OCI-LY7 (cell line): ENCODE measurements at regions not wholly inside any gene's neighbourhood (a gene's known extent, or its start where the extent isn't known, plus 50 kb on each side); places are given as distances from the start of the nearest gene placed in this dataset.

Source experiments
- BruUV-seq: library from RNA; stranded (reverse); fragments of 400-500 nt; replicated peaks from 2 replicates; lab custom pipeline; 2021; lab: Mats Ljungman, UMichigan
- CTCF ChIA-PET: fragments of 300-600 bp; sonication (Branson Sonifier 250); formaldehyde crosslinking; loops from one replicate; lab custom pipeline; 2022; ENCODE audit warnings: antibody characterized with exemption; ENCODE audit not compliant: unreplicated experiment; lab: Charles Lee
- POLR2A ChIA-PET: fragments of 300-600 bp; sonication (Branson Sonifier 250); formaldehyde crosslinking; loops from one replicate; lab custom pipeline; 2022; ENCODE audit warnings: antibody characterized with exemption; lab: Charles Lee
- DNase-seq: peaks from one replicate; pipeline ENCODE4 v3.0.0-alpha.2; 2015; ENCODE audit warnings: low spot score
- H2AFZ ChIP-seq: fragments of 200-600 bp; sonication (generic), shearing (Covaris generic); 2 replicates; pipeline ENCODE4 v1.6.1; 2014; ENCODE audit warnings: mild to moderate bottlenecking, antibody characterized with exemption, low read length, moderate library complexity
- H3K27ac ChIP-seq: fragments of 200-600 bp; sonication (generic); 2 replicates; pipeline ENCODE4 v1.5.1; 2014; ENCODE audit warnings: mixed run types, low read depth, mild to moderate bottlenecking, moderate library complexity, low read length, inconsistent platforms; ENCODE audit not compliant: poor library complexity, severe bottlenecking
- H3K36me3 ChIP-seq: fragments of 200-600 bp; sonication (generic); 2 replicates; pipeline ENCODE4 v1.6.1; 2014; ENCODE audit warnings: mild to moderate bottlenecking, antibody characterized with exemption, low read length, moderate library complexity, mixed read lengths; ENCODE audit not compliant: insufficient read depth
- H3K4me1 ChIP-seq: fragments of 200-600 bp; sonication (generic); 2 replicates; pipeline ENCODE4 v1.5.1; 2014; ENCODE audit warnings: mild to moderate bottlenecking, low read length; ENCODE audit not compliant: insufficient read depth, poor library complexity, severe bottlenecking
- H3K4me2 ChIP-seq: fragments of 200-600 bp; sonication (generic); 2 replicates; pipeline ENCODE4 v1.6.1; 2014; ENCODE audit warnings: mild to moderate bottlenecking, low read length
- H3K4me3 ChIP-seq: fragments of 200-600 bp; sonication (generic); 2 replicates; pipeline ENCODE4 v1.5.1; 2014; ENCODE audit warnings: mild to moderate bottlenecking, low read depth, low read length; ENCODE audit not compliant: poor library complexity, severe bottlenecking
- H3K79me2 ChIP-seq: fragments of 200-600 bp; sonication (generic); 2 replicates; pipeline ENCODE4 v1.6.1; 2016; ENCODE audit warnings: low read depth, mild to moderate bottlenecking, low read length, moderate library complexity, mixed read lengths; ENCODE audit not compliant: insufficient read depth
- H3K9me2 ChIP-seq: fragments of 200-600 bp; sonication (generic); 2 replicates; pipeline ENCODE4 v1.6.1; 2016; ENCODE audit warnings: mild to moderate bottlenecking, low read length, mixed read lengths; ENCODE audit not compliant: insufficient read depth
- H3K9me3 ChIP-seq: fragments of 200-600 bp; sonication (generic); 2 replicates; pipeline ENCODE4 v1.6.1; 2014; ENCODE audit warnings: mild to moderate bottlenecking, mixed run types, low read length, mixed read lengths
- H4K20me1 ChIP-seq: fragments of 200-600 bp; sonication (generic); 2 replicates; pipeline ENCODE4 v1.6.1; 2014; ENCODE audit warnings: mild to moderate bottlenecking, antibody characterized with exemption, low read length, moderate library complexity, mixed read lengths; ENCODE audit not compliant: insufficient read depth
- EZH2phosphoT487 ChIP-seq: fragments of 200-600 bp; sonication (generic); IDR thresholded peaks from 2 replicates; pipeline ENCODE4 v1.6.1; 2018; ENCODE audit warnings: low read depth, borderline replicate concordance, mild to moderate bottlenecking, mixed run types, antibody characterized with exemption, low read length, moderate library complexity, mixed read lengths
- intact Hi-C: fragments of 100-400 bp; cut with micrococcal nuclease; formaldehyde crosslinking; loops from one replicate; pipeline ENCODE4 v1.10.0; 2022; ENCODE audit not compliant: unreplicated experiment
- TF ChIP-seq, protein P1 (sequence below): fragments of 200-600 bp; sonication (generic); conservative IDR thresholded peaks from 2 replicates; pipeline ENCODE4 v1.5.1; 2014; ENCODE audit warnings: mild to moderate bottlenecking, antibody characterized with exemption, low read length, moderate library complexity, mixed read lengths

DNA sequence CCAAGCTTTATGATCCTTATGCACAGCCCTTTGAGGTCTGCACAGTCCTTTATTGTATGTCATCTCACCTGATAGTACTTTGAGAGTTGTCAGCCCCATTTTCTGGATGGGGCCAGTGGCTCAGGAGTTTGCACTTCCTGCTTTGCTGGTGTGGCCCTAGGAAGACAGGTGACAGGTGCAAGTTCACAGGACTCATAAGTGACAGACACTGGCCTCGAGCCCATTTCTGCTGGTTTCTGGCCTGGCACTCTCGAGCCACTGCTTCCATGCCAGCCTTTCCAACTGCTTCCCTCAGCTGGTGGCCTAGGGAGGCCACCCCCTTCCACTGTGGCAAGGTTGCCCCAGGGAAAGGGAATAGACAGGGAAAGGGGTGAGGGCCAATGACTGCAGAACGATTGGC lies 84.4 kb upstream of the CCL1 start:
- no peak overlapping the region for H3K4me2 ChIP-seq
- no peaks in the 10 kb centered on the region for H3K9me2 ChIP-seq
- no peak overlapping the region for H3K27ac ChIP-seq
- POLR2A ChIA-PET, result no interaction called here
- no peaks in the 10 kb centered on the region for H3K79me2 ChIP-seq
- H4K20me1 ChIP-seq, result no peaks in the 10 kb centered on the region
- no peaks in the 10 kb centered on the region for H3K9me3 ChIP-seq
- no TSS peak for BruUV-seq
- DNase-seq, result no peak
- H2AFZ ChIP-seq, result no peak overlapping the region
- CTCF ChIA-PET, result no interaction called here
- no peak overlapping the region for H3K4me3 ChIP-seq
- H3K36me3 ChIP-seq, result no peaks in the 10 kb centered on the region
- no peaks in the 10 kb centered on the region for H3K4me1 ChIP-seq
- intact Hi-C loops, result no loop called here
- no peak for TF ChIP-seq EZH2phosphoT487
- TF ChIP-seq, protein P1, sequence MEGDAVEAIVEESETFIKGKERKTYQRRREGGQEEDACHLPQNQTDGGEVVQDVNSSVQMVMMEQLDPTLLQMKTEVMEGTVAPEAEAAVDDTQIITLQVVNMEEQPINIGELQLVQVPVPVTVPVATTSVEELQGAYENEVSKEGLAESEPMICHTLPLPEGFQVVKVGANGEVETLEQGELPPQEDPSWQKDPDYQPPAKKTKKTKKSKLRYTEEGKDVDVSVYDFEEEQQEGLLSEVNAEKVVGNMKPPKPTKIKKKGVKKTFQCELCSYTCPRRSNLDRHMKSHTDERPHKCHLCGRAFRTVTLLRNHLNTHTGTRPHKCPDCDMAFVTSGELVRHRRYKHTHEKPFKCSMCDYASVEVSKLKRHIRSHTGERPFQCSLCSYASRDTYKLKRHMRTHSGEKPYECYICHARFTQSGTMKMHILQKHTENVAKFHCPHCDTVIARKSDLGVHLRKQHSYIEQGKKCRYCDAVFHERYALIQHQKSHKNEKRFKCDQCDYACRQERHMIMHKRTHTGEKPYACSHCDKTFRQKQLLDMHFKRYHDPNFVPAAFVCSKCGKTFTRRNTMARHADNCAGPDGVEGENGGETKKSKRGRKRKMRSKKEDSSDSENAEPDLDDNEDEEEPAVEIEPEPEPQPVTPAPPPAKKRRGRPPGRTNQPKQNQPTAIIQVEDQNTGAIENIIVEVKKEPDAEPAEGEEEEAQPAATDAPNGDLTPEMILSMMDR, result no peak

DNA sequence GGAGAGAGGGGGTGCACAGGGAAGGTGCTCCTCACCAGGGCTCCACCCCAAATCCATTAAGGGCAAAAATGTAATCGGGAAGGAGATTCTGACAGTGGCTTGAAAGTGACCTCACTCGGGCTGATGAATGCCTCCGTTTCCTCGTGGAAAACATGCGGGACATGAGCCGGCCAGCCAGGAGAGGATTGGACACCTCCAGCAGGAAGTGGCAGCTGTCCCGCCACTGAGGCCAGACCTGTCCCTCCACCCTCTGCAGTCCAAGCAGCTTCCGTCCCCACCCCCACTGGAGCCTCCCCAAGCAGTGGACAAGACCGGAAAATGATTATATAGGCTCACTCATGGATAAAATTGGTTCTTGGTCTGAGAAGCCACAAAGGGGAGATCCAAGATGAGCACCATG lies 82.1 kb upstream of the CCL1 start:
- Histone ChIP-seq H3K9me3 (no peaks in the 10 kb centered on the region), H3K4me2 (no peak overlapping the region), H3K9me2 (no peaks in the 10 kb centered on the region), H3K36me3 (no peaks in the 10 kb centered on the region), H4K20me1 (no peaks in the 10 kb centered on the region), H3K27ac (no peak overlapping the region), H3K4me1 (no peaks in the 10 kb centered on the region), H3K4me3 (no peak overlapping the region), H3K79me2 (no peaks in the 10 kb centered on the region), H2AFZ (no peak overlapping the region)
- DNase-seq, result no peak
- TF ChIP-seq EZH2phosphoT487, result no peak
- TF ChIP-seq, protein P1, result no peak
- ChIA-PET POLR2A (interaction anchor here (0.6 kb wide), 1 partner anchor 61 kb away, joined by 3 read pairs; no protein-coding TSS in a partner anchor), CTCF (no interaction called here)
- intact Hi-C loops, result no loop called here
- no TSS peak for BruUV-seq

DNA sequence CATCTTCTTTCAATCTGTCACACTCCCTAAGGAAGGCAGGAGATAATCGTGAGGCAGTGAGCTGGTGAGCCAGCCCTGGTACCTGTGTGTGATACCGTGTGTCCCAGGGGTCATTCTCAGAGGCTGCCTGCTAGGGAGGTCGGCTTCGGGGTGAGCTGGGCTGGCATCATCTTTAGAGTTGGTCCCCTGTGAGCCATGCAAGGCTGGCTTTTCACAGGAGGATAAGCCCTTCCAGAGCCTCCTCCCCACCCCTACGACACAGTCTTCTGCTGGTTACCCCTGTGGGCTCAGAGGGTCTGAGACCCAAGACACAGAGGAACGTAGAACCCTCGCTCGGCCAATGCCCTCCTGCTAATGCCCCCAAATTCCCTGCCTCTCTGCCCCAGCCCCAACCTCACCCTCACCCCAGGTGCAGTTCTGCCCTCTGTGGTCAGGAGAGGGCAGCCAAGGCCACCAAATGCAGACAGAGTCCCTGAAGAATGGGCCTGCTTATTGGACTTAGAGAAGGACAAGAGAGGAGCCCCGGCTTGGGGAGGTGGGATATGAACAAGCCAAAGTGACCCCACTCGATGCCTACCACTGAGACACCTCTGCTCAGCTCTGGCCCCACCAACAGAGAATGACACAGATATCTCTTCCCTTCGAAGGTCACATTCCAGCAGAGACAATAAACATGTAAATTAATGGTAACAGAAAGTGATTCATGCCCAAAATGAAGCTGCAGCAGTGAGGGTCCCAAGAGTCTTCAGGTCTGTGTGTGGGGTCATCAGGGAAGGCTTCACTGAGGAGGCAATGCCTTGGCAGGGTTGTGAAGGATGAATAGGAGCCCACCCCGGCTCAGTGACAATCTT lies 80.8 kb upstream of the CCL1 start:
- intact Hi-C loops, result no loop called here
- CTCF ChIA-PET, result no interaction called here

More for the DNA sequence above, 80.8 kb upstream of the CCL1 start:
- Histone ChIP-seq H3K36me3 (no peaks in the 10 kb centered on the region), H2AFZ (no peak overlapping the region), H3K9me2 (no peaks in the 10 kb centered on the region), H3K4me2 (no peak overlapping the region), H3K9me3 (no peaks in the 10 kb centered on the region), H4K20me1 (no peaks in the 10 kb centered on the region), H3K4me3 (no peak overlapping the region), H3K27ac (no peak overlapping the region), H3K4me1 (no peaks in the 10 kb centered on the region), H3K79me2 (no peaks in the 10 kb centered on the region)
- TF ChIP-seq, protein P1, result peak; percentile 56
- no peak for TF ChIP-seq EZH2phosphoT487
- POLR2A ChIA-PET, result no interaction called here
- peak; percentile 11 for DNase-seq
- no TSS peak for BruUV-seq
